NCI-H69 (cell line): ENCODE measurements at regions not wholly inside any gene's neighbourhood (a gene's known extent, or its start where the extent isn't known, plus 50 kb on each side); places are given as distances from the start of the nearest gene placed in this dataset.
A peak's percentile ranks its signal among the peaks of the same experiment; 100 is the strongest.
"Not testable (repeated sequence)": the region's sequence is repeated elsewhere in the genome, so short reads cannot be mapped to it uniquely, and the experiment has no call there.

ENCODE experiments used
- DNase-seq: peaks from one replicate; lab custom pipeline; 2025; lab: John Stamatoyannopoulos, UW

GRCh38 chr18:34480162-34480700 lies 229.9 kb upstream of the DTNA start:
- no peak for DNase-seq

GRCh38 chr18:34482204-34482603 lies 227.9 kb upstream of the DTNA start:
- no peak for DNase-seq

- DNase-seq: no peak
Measured at GRCh38 chr18:34483198-34483597, 226.9 kb upstream of the DTNA start.

GRCh38 chr18:34491719-34492118 lies 218.4 kb upstream of the DTNA start:
- DNase-seq: peak; percentile 95

GRCh38 chr18:34492652-34493051 lies 217.4 kb upstream of the DTNA start:
- DNase-seq: peak; percentile 92

GRCh38 chr18:34493099-34493544 lies 217.0 kb upstream of the DTNA start:
- DNase-seq: peak; percentile 99

GRCh38 chr18:34493566-34494358 lies 216.3 kb upstream of the DTNA start:
- peak; percentile 95 for DNase-seq

- DNase-seq: peak; percentile 82
Measured at GRCh38 chr18:34494359-34494696, 215.8 kb upstream of the DTNA start.

- DNase-seq: no peak
Measured at GRCh38 chr18:34495506-34495905, 214.6 kb upstream of the DTNA start.

- DNase-seq: no peak
Measured at GRCh38 chr18:34501553-34501952, 208.5 kb upstream of the DTNA start.

- DNase-seq: peak; percentile 28
Measured at GRCh38 chr18:34506198-34506597, 203.9 kb upstream of the DTNA start.

GRCh38 chr18:34509163-34509562 lies 200.9 kb upstream of the DTNA start:
- peak; percentile 87 for DNase-seq

GRCh38 chr18:34509879-34510586 lies 200.1 kb upstream of the DTNA start:
- no peak for DNase-seq

GRCh38 chr18:34510926-34511325 lies 199.2 kb upstream of the DTNA start:
- no peak for DNase-seq

- DNase-seq: no peak
Measured at GRCh38 chr18:34511435-34511834, 198.7 kb upstream of the DTNA start.

- DNase-seq: no peak
Measured at GRCh38 chr18:34511879-34512278, 198.2 kb upstream of the DTNA start.

GRCh38 chr18:34514238-34514637 lies 195.9 kb upstream of the DTNA start:
- no peak for DNase-seq

GRCh38 chr18:34514957-34515356 lies 195.1 kb upstream of the DTNA start:
- no peak for DNase-seq

- DNase-seq: not testable (repeated sequence)
Measured at GRCh38 chr18:34516355-34516754, 193.7 kb upstream of the DTNA start.

GRCh38 chr18:34516996-34517395 lies 193.1 kb upstream of the DTNA start:
- DNase-seq: not testable (repeated sequence)

- no peak for DNase-seq
Measured at GRCh38 chr18:34521040-34521439, 189.1 kb upstream of the DTNA start.

- peak; percentile 97 for DNase-seq
Measured at GRCh38 chr18:34522603-34523002, 187.5 kb upstream of the DTNA start.

- no peak for DNase-seq
Measured at GRCh38 chr18:34525244-34525643, 184.9 kb upstream of the DTNA start.
